KMS-11 (cell line): ENCODE measurements at regions not wholly inside any gene's neighbourhood (a gene's known extent, or its start where the extent isn't known, plus 50 kb on each side); places are given as distances from the start of the nearest gene placed in this dataset.

ENCODE experiments used
- H2AFZ ChIP-seq: fragments of 200-600 bp; sonication (generic); 2 replicates; pipeline ENCODE4 v1.6.1; 2016; ENCODE audit warnings: antibody characterized with exemption, mixed run types, low read depth
- H3K27ac ChIP-seq: fragments of 200-600 bp; sonication (generic); 2 replicates; pipeline ENCODE4 v1.6.1; 2016; ENCODE audit warnings: mild to moderate bottlenecking, mixed run types
- H3K27me3 ChIP-seq: fragments of 200-600 bp; sonication (generic); 2 replicates; pipeline ENCODE4 v1.6.1; 2017; ENCODE audit warnings: mild to moderate bottlenecking, low read depth, mixed run types, moderate library complexity; ENCODE audit not compliant: insufficient read depth
- H3K36me3 ChIP-seq: fragments of 200-600 bp; sonication (generic); 2 replicates; pipeline ENCODE4 v1.6.1; 2017; ENCODE audit warnings: mild to moderate bottlenecking, mixed run types; ENCODE audit not compliant: insufficient read depth
- H3K4me1 ChIP-seq: fragments of 200-600 bp; sonication (generic); 2 replicates; pipeline ENCODE4 v1.6.1; 2016; ENCODE audit warnings: mild to moderate bottlenecking, low read depth, mixed run types; ENCODE audit not compliant: poor library complexity, severe bottlenecking
- H3K4me2 ChIP-seq: fragments of 200-600 bp; sonication (generic); 2 replicates; pipeline ENCODE4 v1.7.0; 2016; ENCODE audit warnings: mild to moderate bottlenecking, mixed run types
- H3K4me3 ChIP-seq: fragments of 200-600 bp; sonication (generic); IDR thresholded peaks from 2 replicates; pipeline ENCODE4 v1.6.1; 2017; ENCODE audit warnings: low read depth, low read length, mixed read lengths; ENCODE audit not compliant: insufficient read depth
- H3K79me2 ChIP-seq: fragments of 200-600 bp; sonication (generic); 2 replicates; pipeline ENCODE4 v1.6.1; 2016; ENCODE audit warnings: low read depth, mixed run types; ENCODE audit not compliant: insufficient read depth
- H3K9ac ChIP-seq: fragments of 200-600 bp; sonication (generic); 2 replicates; pipeline ENCODE4 v1.6.1; 2016; ENCODE audit warnings: mild to moderate bottlenecking, mixed run types
- H4K20me1 ChIP-seq: fragments of 200-600 bp; sonication (generic); 2 replicates; pipeline ENCODE4 v1.6.1; 2016; ENCODE audit warnings: mild to moderate bottlenecking, mixed run types; ENCODE audit not compliant: insufficient read depth
- TF ChIP-seq, protein P1 (sequence below): fragments of 200-600 bp; sonication (generic); conservative IDR thresholded peaks from 2 replicates; pipeline ENCODE4 v1.6.1; 2017; ENCODE audit warnings: low read depth, mild to moderate bottlenecking, antibody characterized with exemption, low read length, moderate library complexity, mixed read lengths

DNA sequence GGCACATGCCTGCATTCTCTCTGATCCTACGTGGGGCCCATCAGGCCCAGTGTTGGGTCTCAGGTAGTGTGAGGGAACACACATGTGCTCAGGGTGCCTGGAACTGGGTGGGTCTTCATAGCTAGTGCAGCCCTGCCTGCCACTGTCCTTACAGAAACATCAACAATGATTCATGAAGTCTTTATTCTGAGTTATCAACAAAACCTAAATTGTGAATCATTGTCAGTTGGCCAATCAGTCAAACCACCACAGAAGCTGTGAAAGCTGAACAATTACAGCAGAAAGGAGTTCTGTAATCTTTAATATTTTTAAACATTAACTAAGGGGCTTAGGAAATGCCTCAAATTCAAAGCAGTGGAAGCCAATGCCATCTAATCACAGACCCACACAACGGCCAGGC lies 82.8 kb upstream of the ZNF521 start:
- no peaks in the 10 kb centered on the region for H4K20me1 ChIP-seq
- H3K79me2 ChIP-seq, result no peaks in the 10 kb centered on the region
- H3K27me3 ChIP-seq, result no peaks in the 10 kb centered on the region
- TF ChIP-seq, protein P1, sequence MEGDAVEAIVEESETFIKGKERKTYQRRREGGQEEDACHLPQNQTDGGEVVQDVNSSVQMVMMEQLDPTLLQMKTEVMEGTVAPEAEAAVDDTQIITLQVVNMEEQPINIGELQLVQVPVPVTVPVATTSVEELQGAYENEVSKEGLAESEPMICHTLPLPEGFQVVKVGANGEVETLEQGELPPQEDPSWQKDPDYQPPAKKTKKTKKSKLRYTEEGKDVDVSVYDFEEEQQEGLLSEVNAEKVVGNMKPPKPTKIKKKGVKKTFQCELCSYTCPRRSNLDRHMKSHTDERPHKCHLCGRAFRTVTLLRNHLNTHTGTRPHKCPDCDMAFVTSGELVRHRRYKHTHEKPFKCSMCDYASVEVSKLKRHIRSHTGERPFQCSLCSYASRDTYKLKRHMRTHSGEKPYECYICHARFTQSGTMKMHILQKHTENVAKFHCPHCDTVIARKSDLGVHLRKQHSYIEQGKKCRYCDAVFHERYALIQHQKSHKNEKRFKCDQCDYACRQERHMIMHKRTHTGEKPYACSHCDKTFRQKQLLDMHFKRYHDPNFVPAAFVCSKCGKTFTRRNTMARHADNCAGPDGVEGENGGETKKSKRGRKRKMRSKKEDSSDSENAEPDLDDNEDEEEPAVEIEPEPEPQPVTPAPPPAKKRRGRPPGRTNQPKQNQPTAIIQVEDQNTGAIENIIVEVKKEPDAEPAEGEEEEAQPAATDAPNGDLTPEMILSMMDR, result no peak
- no peaks in the 10 kb centered on the region for H3K4me1 ChIP-seq
- H3K36me3 ChIP-seq, result no peaks in the 10 kb centered on the region
- H3K4me3 ChIP-seq, result no peak overlapping the region
- no peak overlapping the region for H3K27ac ChIP-seq
- no peak overlapping the region for H2AFZ ChIP-seq
- no peak overlapping the region for H3K4me2 ChIP-seq
- H3K9ac ChIP-seq, result no peak overlapping the region

DNA sequence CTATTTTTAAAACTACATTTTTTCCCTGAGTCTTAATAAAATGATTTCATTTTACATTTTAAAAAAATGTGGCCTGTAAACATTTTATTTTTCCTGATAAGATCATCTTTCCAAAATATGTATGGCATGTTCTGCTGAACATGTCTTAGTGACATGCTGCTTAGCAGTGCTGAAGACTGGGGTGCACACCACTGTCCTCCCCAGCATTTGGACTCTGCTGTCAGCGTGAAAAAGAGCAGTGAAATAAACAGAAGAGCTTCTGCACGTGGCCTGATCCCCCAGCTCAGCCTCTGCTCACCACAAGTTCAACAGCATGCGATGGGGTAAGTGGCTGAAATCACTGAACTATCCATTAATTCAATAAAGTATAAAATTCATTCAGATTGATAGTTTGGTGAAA lies 81.6 kb upstream of the ZNF521 start:
- Histone ChIP-seq H2AFZ (no peak overlapping the region), H4K20me1 (no peaks in the 10 kb centered on the region), H3K36me3 (no peaks in the 10 kb centered on the region), H3K79me2 (no peaks in the 10 kb centered on the region), H3K4me3 (no peak overlapping the region), H3K27ac (no peak overlapping the region), H3K4me2 (no peak overlapping the region), H3K4me1 (no peaks in the 10 kb centered on the region), H3K27me3 (no peaks in the 10 kb centered on the region), H3K9ac (no peak overlapping the region)
- TF ChIP-seq, protein P1, result no peak

- TF ChIP-seq, protein P1, result no peak
- H3K27me3 ChIP-seq, result no peaks in the 10 kb centered on the region
- H2AFZ ChIP-seq, result no peak overlapping the region
- no peaks in the 10 kb centered on the region for H4K20me1 ChIP-seq
- H3K9ac ChIP-seq, result no peak overlapping the region
- H3K4me3 ChIP-seq, result no peak overlapping the region
- H3K79me2 ChIP-seq, result no peaks in the 10 kb centered on the region
- no peak overlapping the region for H3K27ac ChIP-seq
- H3K4me2 ChIP-seq, result no peak overlapping the region
- no peaks in the 10 kb centered on the region for H3K36me3 ChIP-seq
- no peaks in the 10 kb centered on the region for H3K4me1 ChIP-seq
Observed at GRCh38 chr18:25425024-25425423, 73.1 kb upstream of the ZNF521 start.

GRCh38 chr18:25423760-25424159 lies 71.8 kb upstream of the ZNF521 start:
- Histone ChIP-seq H2AFZ (no peak overlapping the region), H3K4me2 (no peak overlapping the region), H3K4me1 (no peaks in the 10 kb centered on the region), H3K4me3 (no peak overlapping the region), H3K27ac (no peak overlapping the region), H4K20me1 (no peaks in the 10 kb centered on the region), H3K27me3 (no peaks in the 10 kb centered on the region), H3K79me2 (no peaks in the 10 kb centered on the region), H3K9ac (no peak overlapping the region), H3K36me3 (no peaks in the 10 kb centered on the region)
- TF ChIP-seq, protein P1, result no peak
